ENCODE measurements at regions not wholly inside any gene's neighbourhood (a gene's known extent, or its start where the extent isn't known, plus 50 kb on each side); places are given as distances from the start of the nearest gene placed in this dataset.

GRCh38 chr3:72568083-72568482 is 280.2 kb downstream of the SHQ1 start:
- no peak for TF ChIP-seq CTCF (IDR thresholded peaks at IDR 0.05; ENCODE audit: poor library complexity)
- no peak for TF ChIP-seq EZH2 (IDR thresholded peaks at IDR 0.05; ENCODE audit: borderline replicate concordance)
- TF ChIP-seq EZH2phosphoT487 (IDR thresholded peaks at IDR 0.05; ENCODE audit: low read depth, severe bottlenecking, unreplicated experiment) = no peak

All from hepatocyte (in vitro differentiated cells).